NCI-H2029 treated with DMSO at 0.1 percent for 48 hours (cell line): ENCODE measurements at regions not wholly inside any gene's neighbourhood (a gene's known extent, or its start where the extent isn't known, plus 50 kb on each side); places are given as distances from the start of the nearest gene placed in this dataset.

Experiments
- DNase-seq: peaks from one replicate; lab custom pipeline; 2025; lab: John Stamatoyannopoulos, UW

DNA sequence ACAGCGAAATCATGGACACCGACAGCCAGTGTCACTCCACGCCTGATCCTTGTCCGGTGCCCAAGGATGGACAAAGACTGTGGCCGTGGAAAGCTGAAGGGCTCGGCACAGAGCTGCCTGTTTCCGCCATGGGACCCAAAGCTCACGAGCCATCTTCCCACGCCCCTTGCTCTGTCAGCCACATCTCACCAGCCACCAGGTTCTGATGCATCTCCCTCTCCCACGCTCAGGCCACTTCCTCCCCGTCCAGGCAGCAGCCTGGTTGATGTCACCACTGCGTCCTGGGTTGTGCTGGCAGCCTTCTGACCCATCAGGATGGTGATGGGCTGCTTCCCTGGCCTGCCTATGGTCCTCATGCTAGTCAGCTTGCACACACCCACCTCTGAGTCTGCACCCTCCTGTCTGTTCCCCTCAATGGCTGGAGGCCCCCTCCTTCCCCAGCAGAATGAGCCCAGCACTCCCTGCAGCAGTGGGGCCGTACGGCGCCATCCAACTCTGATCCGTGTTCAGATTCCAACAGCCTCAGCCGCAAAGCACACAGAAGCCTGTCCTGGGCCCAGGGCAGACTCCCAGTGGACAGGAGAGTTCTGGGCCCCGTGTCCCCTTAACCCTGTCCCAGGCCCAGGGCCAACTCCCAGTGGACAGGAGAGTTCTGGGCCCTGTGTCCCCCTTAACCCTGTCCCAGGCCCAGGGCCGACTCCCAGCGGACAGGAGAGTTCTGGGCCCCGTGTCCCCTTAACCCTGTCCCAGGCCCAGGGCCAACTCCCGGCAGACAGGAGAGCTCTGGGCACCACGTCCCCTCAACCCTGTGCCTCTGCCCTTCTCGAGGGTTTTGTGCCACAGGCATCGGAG, 259.5 kb downstream of the BRD1 start:
- DNase-seq, result no peak

DNA sequence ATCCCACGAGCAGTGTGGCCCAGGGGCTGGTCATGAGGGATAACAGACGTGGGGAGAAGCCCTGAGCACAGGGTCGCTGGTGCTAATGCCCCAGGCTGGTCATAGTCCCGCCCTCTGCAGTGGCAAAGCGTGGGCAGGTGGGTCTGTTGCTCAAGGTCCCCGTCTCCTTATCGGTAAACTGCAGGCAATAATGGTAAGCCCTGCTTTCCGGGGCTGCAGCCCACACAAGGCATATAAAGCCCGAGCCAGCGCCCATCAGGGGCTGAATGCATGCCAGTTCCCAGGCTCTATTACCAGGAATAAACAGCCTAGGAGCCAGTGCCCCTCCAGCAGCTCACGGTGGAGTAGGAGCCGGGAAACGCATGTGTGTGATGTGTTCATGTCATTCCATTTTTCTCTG, 261.0 kb downstream of the BRD1 start:
- no peak for DNase-seq

DNA sequence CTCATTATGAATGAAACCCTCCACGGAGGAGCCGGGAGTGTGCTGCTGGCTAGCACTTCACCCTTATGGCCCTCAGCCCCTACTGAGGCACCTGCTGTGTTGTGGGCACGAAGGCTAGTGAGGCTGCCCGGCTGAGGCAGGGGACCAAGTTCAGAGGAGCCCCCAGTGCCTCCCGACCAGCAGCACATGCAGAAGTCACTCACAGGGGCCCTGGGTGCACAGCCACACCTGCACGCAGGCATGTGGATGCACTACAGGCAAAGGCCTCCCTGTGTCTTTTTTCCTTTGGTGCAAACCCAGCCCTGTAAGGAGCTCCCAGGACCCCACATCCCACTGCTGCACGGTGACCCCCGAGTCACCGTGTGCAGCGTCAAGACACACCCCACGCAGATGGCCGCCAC, 261.5 kb downstream of the BRD1 start:
- no peak for DNase-seq

DNA sequence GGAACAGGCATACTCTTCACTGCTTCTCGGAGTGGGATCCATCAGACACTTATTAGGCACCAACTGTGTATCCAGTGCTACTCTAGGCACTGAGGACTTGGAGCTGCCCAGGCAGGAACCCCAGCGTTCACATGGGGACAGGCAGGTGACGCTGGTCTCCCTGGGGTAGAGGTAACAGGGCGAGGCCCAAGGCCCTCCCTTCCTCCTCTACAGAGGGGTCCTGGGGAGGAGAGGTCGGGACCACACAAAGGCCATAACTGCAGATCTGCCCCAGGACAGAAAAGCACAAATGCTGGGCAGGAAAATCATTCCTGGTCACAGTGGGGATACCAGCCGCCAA, 262.2 kb downstream of the BRD1 start:
- DNase-seq, result no peak

DNA sequence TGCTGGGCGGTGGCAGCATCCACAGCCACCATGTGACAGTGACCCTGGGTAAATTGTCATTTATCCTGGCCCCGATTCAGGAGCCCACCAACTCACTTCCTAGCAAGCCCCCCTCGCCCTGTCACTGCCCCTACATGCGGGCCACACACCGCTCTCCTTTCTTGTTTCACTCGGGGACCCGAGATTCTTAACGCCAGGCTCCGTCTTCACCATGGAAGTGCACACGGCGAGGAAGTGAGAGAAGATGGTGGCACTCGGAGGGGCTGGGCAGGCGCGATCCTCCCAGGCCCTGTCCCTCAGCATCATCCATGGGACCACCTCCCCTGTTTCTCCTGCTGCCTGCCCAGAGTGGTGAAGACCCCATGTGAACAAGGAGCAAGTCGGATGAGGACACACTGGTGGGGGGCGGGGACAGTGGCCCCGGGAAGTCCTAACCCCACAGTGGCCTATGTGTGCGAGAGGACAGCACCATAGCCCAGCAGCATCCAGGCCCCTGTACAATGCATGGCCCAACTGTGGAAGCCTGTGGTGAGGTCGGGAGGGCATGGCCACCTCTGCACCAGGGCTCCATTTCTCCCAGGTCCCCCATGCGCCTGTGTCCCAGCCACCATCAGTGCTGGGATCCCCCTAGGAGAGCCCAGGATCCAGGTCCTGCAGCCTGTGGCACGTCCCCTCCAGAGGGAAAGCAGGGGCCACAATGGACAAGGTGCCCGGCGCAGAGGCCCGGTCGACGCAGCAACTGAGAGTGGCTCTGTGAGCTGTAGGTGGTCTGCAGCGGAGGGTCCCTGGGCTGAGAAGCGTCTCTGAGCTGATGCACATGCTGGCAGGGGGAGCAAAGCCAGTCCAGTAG, 262.8 kb downstream of the BRD1 start:
- no peak for DNase-seq

DNA sequence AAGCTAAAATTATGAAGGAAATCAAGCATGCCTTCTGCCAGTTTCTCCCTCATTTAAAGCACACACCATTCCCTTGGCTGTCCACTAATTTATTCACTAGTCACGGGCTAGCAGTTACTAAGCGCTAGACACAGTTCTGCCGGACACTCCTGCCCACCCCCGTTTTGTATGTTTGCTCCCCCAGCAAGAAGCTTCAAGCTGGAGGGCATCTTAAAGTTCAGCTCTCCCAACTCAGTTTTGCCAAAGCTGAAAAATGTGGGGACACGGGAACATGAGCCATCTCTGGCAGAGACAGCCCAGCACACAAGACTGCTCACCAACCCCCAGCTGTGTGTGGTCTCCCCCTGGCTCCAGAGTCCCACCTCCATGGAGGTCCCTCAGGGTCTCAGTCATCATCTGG, 263.6 kb downstream of the BRD1 start:
- no peak for DNase-seq

DNA sequence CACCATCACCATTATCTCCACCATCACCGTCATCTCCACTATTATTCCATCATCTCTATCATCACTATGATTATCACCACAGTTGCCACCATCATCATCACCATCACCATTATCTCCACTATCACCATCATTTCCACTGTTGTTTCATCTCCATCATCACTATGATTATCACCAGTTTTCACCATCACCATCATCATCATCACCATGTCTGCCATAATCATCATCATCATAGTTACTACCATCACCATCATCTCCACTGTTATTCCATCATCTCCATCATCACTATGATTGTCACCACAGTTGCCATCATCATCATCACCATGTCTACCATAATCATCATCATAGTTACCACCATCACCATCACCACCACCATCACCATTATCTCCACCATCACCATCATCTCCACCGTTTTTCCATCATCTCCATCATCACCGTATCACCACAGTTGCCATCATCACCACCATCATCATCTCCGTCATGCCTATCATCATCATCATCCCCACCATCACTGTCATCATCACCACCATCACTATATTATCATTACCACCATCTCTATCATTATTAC, 264.9 kb downstream of the BRD1 start:
- DNase-seq, result no peak

DNA sequence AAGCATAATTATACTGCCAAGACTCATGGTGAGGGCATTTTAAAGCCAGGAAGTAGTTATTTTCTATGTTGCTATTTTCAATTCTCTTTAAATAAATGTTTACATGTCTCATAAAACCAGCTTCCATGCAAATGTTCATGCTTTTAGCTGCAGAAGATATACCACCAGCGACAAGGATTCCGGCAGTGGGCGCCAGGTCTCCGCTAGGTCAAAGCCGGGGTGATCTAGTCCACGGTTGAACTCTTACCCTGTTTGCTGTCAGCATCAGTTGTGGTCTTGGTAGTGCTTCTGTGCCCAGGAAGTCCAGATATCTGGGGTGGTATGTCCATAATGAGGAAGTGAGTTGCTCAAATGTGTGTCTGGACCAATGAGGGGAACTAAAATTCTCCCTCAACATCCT, 265.7 kb downstream of the BRD1 start:
- DNase-seq, result no peak

DNA sequence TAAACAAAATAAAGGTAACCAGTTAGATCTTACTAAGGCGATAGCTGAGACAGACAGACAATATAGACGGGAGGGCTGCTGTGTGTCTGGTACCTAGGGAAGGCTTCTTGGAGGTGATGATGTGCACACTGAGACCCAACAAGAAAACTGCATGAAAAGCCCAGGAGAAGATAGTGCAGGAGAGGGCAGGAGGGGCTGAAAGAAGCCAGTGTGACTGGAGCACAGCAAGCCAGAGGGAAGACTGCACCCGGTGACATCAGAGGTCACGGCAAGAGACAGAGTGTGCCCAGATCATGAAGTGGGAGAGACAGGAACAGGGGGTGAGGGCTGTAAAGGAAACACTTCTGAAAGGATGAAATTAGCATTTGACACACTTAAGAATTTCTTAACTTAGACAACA, 266.3 kb downstream of the BRD1 start:
- DNase-seq, result no peak

DNA sequence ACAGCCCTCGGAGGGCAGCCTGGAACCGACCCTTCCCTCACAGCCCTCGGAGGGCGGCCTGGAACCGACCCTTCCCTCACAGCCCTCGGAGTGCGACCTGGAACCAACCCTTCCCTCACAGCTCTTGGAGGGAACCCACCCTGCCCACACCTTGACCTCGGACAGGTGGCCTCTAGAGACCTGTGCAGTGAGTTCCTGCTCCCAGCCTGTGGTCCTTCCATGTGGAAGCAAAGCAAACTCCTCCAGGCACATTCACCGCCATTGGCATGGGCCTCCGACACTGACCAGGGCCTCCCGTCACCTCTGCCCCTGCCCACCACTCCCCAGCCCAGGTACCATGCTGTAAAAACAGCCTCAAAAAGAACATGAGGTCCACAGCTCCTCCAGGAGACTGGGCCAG, 272.1 kb downstream of the BRD1 start:
- DNase-seq, result no peak

DNA sequence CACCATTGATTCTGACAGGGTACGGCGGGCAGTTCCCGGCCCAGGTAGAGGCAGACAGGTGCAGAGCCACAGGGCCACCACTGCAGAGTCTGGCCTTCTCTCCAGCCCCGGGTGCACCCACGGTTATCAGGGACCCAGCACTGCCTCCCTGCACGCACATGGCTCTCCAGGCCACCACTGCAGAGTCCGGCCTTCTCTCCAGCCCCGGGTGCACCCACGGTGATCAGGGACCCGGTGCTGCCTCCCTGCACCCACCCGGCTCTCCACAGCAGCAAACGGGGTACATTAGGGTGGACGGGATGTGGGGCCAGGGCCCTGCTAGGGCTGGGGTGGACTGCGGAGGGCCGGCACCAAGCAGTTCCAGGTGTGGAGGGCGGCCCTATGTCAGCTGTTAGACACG, 272.9 kb downstream of the BRD1 start:
- no peak for DNase-seq

DNA sequence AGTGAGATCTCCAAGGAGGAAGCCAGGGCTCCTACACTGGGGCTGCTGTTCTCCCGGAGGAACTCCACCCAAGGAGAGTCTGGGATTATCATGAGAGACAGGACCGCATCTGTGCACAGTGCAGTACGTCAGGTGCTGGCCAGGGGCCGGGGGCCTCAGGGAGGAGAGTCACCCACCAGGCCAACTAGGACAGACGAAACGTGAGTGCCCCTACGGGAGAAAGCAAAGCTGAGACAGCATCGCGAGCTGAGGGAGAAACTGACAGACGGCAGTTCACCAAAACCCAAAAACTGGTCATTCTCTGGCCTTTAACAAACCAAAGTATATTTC, 273.4 kb downstream of the BRD1 start:
- no peak for DNase-seq

DNA sequence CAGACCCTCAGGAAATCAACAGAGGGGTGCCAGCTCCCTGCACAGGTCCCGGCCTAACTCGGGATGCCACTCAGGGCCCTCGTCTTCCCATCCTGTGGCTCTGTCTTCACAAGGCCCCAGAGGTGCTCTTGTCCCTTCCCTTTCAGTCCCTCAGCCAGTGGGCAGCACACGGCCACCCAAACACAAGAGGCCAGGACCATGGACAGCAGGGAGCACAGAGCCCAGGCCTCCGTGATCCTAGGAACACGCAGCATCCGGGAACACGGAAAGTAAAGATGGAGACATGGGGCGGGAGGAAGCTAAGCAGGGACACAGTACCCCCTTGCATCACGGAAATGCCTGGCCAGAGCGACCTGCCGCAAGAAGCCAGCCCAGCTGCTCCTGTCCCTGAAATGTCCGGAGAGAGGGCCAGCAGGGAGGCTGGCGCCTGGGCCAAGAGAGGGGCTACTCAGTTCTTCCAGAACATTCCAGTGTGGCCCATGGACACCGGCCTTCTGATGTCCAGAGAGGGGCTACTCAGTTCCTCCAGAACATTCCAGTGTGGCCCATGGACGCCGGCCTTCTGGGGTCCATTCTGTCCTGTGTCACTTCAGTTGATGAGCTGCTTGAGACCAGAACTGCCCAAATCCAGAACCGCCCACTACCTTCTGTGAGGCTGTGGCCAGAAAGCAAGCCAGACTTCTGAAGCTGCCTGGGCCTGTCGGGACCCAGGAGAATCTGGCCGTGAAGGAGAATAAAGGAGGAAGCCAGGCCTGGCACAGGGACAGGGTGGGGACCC, 274.0 kb downstream of the BRD1 start:
- DNase-seq, result no peak

DNA sequence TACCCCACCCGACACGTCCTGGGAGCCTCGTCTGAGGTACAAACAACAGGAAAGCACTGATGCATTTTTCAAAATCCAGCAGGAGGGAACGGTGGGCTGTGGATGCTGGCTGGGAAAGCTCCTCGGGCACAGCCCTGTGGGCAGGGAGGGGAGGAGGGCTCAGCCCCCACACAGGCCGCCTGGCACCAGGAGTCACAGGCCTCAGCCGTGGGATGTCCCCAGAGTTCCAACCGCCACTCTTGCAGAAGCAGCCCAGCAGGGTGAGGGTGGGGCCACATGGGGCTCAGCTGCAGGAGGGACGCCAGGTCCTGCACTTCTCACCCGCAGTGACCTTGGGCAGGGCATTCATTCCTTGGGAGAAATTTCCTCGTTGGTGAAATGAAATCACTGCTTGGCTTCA, 274.6 kb downstream of the BRD1 start:
- DNase-seq, result no peak

DNA sequence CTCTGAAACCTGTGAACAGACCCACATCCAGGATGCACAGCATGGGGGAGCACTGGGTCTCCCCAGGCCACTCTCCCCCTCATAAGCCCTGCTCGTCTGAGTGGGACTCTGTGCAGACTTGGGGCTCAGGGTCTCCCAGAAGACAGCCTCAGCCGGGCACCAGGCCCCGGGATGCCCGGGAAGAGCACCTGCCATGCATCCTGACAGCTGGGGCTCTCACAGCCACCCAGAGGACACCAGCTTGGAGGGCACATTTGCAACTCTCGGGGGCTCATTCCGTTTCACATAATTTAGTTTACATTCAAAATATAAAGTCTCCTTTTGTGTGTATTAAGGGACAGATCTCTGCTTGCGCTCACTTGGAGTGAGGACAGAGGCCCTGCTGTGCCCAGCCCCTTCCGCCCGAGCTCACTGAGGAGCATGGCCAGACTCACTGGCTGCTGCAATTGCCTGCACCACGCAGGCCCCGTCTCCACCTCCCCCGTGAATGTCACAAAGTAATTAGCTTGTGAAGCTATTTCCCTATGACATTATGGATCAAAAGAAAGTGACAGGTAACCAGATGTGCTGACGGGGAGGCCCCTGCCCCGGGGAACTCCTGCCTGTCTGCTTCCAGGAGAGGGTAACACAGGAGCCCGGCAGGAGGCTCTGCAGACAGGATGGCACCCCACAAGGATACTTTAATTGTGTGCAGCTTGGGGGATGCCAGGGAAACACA, 275.6 kb downstream of the BRD1 start:
- DNase-seq, result no peak

DNA sequence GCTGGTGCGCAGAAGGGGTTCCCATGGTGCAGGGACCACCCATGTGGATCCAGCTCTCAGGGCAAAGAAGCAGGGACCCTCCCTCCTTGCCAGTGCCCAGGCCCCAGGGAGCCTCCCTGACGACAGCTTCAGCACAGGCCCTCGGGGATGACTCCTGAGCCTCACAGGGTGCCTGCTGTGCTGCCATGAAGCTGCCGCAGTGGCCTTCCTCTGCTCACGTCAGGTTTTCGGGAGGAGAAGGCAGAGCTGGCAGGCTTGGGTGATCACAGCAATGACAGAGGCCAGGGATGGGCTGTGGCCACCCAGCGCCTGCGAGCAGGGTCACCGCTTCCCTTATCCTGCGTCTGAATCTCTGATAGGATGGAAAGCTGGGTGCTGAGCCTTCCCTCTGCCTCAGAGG, 276.2 kb downstream of the BRD1 start:
- no peak for DNase-seq

DNA sequence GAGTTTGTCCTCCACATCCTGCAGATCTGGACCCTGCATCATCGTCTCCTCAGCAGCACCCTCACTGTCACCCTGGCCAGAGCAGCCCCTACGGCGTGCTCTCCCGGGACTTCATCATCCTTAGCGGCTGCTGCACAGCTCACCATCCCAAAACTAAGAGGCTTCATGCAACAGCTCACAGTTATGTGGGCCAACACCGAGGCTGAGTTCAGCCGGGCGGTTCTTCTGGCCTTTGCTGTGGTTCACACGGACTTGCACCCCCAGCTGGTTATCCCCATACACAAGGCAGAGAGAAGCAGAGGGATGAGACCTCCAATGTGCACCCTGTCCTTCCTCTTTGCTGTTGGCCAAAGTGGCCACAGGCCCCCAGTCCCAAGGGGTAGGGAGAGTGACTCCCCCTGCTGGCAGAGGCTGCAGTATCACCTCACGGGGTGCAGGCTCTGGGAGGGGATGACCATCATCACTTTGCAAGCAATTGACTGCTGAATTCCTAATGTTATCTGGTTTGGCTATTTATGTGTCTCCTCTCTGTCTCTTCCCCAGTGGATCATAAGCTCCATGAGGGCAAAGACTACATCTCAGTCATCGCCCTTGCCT, 276.8 kb downstream of the BRD1 start:
- no peak for DNase-seq

DNA sequence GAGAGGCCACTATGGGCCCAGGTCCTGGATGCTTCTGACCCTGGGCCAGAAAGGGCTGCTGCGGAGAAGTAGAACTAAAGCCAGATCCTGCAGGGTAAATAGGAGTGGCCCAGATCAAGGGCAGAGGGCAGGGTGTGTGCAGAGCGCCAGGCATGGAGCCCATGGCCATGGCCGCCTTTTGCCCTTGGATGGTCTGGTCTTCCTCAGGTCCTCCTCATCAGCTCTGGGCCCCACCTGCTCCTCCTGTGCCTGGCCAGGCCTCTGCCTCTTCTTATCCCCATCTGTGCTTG, 277.6 kb downstream of the BRD1 start:
- no peak for DNase-seq

DNA sequence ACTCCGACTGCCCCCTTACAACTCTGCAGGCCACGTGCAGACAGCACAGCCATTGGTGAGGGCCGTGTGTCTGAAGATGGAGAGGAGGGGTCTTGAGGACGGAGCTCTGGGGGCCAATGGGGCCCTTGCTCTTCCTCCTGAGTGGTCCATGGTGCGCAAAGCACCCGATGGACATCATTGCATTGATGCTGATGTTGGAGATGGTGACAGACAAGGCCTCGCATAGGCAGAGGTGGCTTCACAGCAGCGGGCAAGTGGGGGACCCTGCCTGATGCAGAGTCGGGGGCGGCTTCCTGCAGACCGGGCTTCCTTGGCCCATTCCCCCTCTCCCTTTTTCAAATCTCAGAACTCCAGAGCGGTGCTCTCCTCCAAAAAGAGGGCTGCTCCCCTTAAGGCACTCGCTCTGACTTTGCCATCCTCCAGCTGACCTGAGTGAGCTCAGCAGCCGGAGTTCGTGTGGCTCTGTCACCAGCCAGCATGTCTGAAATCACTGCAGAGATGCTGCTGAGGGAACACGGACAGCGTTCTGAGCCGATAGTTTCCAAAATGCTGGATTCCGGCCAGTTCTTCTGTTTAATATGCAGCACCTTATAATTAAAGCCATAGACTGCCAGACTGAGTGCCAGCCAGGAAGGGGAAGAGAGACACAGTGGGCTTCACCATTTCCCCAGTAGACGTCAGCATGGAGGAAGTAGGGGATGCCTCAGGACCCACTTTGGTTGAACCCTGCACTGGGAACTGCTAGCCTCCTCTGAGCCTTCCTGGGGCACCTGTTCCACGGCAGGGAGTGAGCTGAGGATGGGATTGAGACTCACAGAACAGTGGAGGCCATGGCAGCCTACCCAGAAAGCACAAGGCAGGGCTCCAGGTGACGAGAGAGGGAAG, 278.2 kb downstream of the BRD1 start:
- DNase-seq, result no peak

DNA sequence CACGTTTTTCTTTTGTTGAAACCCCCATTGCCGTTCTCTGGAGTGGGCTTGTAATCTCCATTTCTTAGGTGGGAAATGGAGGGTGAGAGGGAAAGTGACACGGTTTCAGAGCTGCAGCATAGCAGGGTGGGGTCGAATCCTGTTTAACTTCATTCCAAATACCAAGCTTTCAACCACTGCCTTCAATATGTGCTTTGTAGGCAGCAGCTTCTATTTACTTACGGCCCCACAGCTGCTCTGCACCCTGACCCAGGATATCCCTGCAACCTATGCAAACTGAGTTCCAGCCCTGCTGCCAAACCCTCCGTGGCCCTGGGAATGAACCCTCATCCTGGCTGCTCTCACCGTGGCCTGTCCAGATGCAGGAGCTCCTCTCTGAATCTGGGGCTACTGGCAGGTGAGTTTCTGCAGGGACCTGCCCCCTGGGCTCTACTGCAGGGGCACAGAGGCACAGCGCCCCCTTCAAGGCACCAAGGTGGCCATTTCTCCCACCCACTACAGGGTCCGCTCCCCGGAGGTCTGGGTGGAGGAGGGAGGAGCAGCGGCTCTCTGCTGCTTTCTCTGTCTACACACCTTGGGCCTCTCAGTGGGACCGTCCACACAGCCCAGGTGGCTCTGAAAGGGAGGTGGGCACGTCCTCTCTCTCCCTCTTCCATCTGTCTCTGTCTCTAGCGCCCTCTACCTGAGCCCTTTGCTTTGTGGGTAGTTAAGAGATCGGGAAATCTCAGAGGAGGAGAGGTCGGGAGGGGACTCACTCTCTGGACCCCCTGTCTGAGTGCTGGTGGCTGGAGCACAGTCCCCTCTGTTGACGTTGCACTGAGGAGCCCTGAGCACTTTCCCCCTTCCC, 279.1 kb downstream of the BRD1 start:
- DNase-seq, result no peak
